SK-N-SH (cell line): ENCODE measurements at regions not wholly inside any gene's neighbourhood (a gene's known extent, or its start where the extent isn't known, plus 50 kb on each side); places are given as distances from the start of the nearest gene placed in this dataset.

Experiments used
- CTCF ChIA-PET: fragments of 300-600, 350-600 bp; formaldehyde crosslinking; extraction: SDS; loops from one replicate; lab custom pipeline; 2021; lab: Yijun Ruan, JAX
- POLR2A ChIA-PET: fragments of 350-600 bp; sonication (Branson Sonifier 250); formaldehyde crosslinking; extraction: SDS; loops from one replicate; lab custom pipeline; 2020; ENCODE audit warnings: antibody characterized with exemption, inconsistent platforms; lab: Yijun Ruan, JAX
- DNase-seq: peaks from one replicate; pipeline ENCODE4 v3.0.0; 2012
- H2AFZ ChIP-seq: fragments of 200-600 bp; sonication (generic); 2 replicates; pipeline ENCODE4 v1.8.1; 2016; ENCODE audit warnings: antibody characterized with exemption, mild to moderate bottlenecking, low read depth
- H3F3A ChIP-seq: fragments of 200-600 bp; sonication (generic); replicated peaks from 2 replicates; pipeline ENCODE3; 2016; ENCODE audit warnings: antibody characterized with exemption, mild to moderate bottlenecking; ENCODE audit not compliant: insufficient read depth
- H3K27ac ChIP-seq, 2 experiments: fragments of 200-500 bp in 1 of 2; fragments of 200-600 bp in 1 of 2; sonication (Bioruptor generic) in 1 of 2; sonication (generic), shearing (Covaris generic) in 1 of 2; 2 replicates each; pipeline versions ENCODE4 v1.5.1 to v1.6.1; 2014 to 2016; ENCODE audit warnings: low read depth in 2 of 2, inconsistent platforms in 1 of 2, low read length in 1 of 2, mild to moderate bottlenecking in 1 of 2, mixed read lengths in 1 of 2
- H3K27me3 ChIP-seq: fragments of 200-600 bp; sonication (generic), shearing (Covaris generic); 2 replicates; pipeline ENCODE4 v1.6.1; 2016; ENCODE audit warnings: mixed run types; ENCODE audit not compliant: insufficient read depth
- H3K36me3 ChIP-seq, 2 experiments: fragments of 200-500 bp in 1 of 2; fragments of 200-600 bp in 1 of 2; sonication (Bioruptor generic) in 1 of 2; sonication (generic) in 1 of 2; replicated peaks in 1 of 2; 2 replicates each; pipeline versions ENCODE3 to v1.5.1; 2014 to 2016; ENCODE audit warnings: low read length in 1 of 2, mild to moderate bottlenecking in 1 of 2; ENCODE audit not compliant: insufficient read depth in 2 of 2, control insufficient read depth in 1 of 2
- H3K4me1 ChIP-seq, 2 experiments: fragments of 200-500 bp in 1 of 2; fragments of 200-600 bp in 1 of 2; sonication (Bioruptor generic) in 1 of 2; sonication (generic), shearing (Covaris generic) in 1 of 2; 2 replicates each; pipeline versions ENCODE4 v1.5.1 to v1.6.1; 2014 to 2016; ENCODE audit warnings: low read depth in 1 of 2, low read length in 1 of 2, mixed run types in 1 of 2; ENCODE audit not compliant: insufficient read depth in 2 of 2, control insufficient read depth in 1 of 2
- H3K4me2 ChIP-seq: fragments of 200-600 bp; sonication (generic), shearing (Covaris generic); 2 replicates; pipeline ENCODE4 v1.6.1; 2017; ENCODE audit warnings: mixed run types
- H3K4me3 ChIP-seq, 2 experiments: fragments of 200-500 bp in 1 of 2; fragments of 200-600 bp in 1 of 2; sonication (Bioruptor generic) in 1 of 2; sonication (generic), shearing (Covaris generic) in 1 of 2; 2 replicates each; pipeline versions ENCODE4 v1.5.1 to v1.8.1; 2014 to 2016; ENCODE audit warnings: low read depth in 2 of 2, inconsistent platforms in 1 of 2, low read length in 1 of 2, mild to moderate bottlenecking in 1 of 2, mixed read lengths in 1 of 2, moderate library complexity in 1 of 2
- H3K79me2 ChIP-seq: fragments of 200-600 bp; sonication (generic); 2 replicates; pipeline ENCODE4 v1.8.1; 2017; ENCODE audit warnings: mild to moderate bottlenecking; ENCODE audit not compliant: insufficient read depth
- H3K9ac ChIP-seq: fragments of 200-600 bp; sonication (generic); 2 replicates; pipeline ENCODE4 v1.6.1; 2017; ENCODE audit warnings: mixed run types
- H3K9me2 ChIP-seq: fragments of 200-600 bp; sonication (generic); 2 replicates; pipeline ENCODE4 v1.6.1; 2017; ENCODE audit warnings: mixed run types
- H3K9me3 ChIP-seq: fragments of 200-600 bp; sonication (generic); 2 replicates; pipeline ENCODE4 v1.6.1; 2017; ENCODE audit warnings: mixed run types, mild to moderate bottlenecking, moderate library complexity
- H4K20me1 ChIP-seq: fragments of 200-600 bp; sonication (generic); 2 replicates; pipeline ENCODE4 v1.6.1; 2017; ENCODE audit warnings: mild to moderate bottlenecking, mixed run types; ENCODE audit not compliant: insufficient read depth
- CHD2 ChIP-seq: fragments of 150-350 bp; IDR thresholded peaks from 2 replicates; pipeline ENCODE4 v1.6.1; 2018; ENCODE audit warnings: low read length; ENCODE audit not compliant: partially characterized antibody
- FOXJ3 ChIP-seq: sonication (generic); formaldehyde crosslinking; IDR thresholded peaks from 2 replicates; pipeline ENCODE4 v1.5.1; 2020; ENCODE audit warnings: mild to moderate bottlenecking, missing genetic modification reagents
- GATA2 ChIP-seq: sonication (generic); formaldehyde crosslinking; IDR thresholded peaks from 2 replicates; pipeline ENCODE4 v1.5.0; 2020; ENCODE audit warnings: mild to moderate bottlenecking, missing genetic modification reagents
- IRF3 ChIP-seq: fragments of 150-350 bp; IDR thresholded peaks from 2 replicates; pipeline ENCODE4 v1.6.1; 2016; ENCODE audit warnings: mild to moderate bottlenecking, low read depth, low read length
- MEF2A ChIP-seq: IDR thresholded peaks from 2 replicates; pipeline ENCODE4 v1.4.0; 2012; ENCODE audit warnings: low read depth, borderline replicate concordance
- MXI1 ChIP-seq: IDR thresholded peaks from 2 replicates; pipeline ENCODE4 v1.6.1; 2012; ENCODE audit warnings: mild to moderate bottlenecking, low read depth, low read length, improper control_type of control experiment
- NRF1 ChIP-seq: IDR thresholded peaks from 2 replicates; pipeline ENCODE4 v1.6.1; 2012; ENCODE audit warnings: low read depth, mild to moderate bottlenecking, low read length
- RAD21 ChIP-seq: IDR thresholded peaks from 2 replicates; pipeline ENCODE4 v1.6.1; 2012; ENCODE audit warnings: mild to moderate bottlenecking, low read length
- REST ChIP-seq: IDR thresholded peaks from 2 replicates; pipeline ENCODE4 v1.6.1; 2012; ENCODE audit warnings: mild to moderate bottlenecking, low read depth, low read length, moderate library complexity
- RXRA ChIP-seq: IDR thresholded peaks from 2 replicates; pipeline ENCODE4 v1.4.0; 2012; ENCODE audit warnings: low read depth, mild to moderate bottlenecking, borderline replicate concordance
- SIN3A ChIP-seq: IDR thresholded peaks from 2 replicates; pipeline ENCODE4 v1.6.1; 2012; ENCODE audit warnings: low read depth, mild to moderate bottlenecking, low read length, moderate library complexity, borderline replicate concordance
- SMC3 ChIP-seq: IDR thresholded peaks from 2 replicates; pipeline ENCODE4 v1.6.1; 2012; ENCODE audit warnings: low read depth, low read length, improper control_type of control experiment
- TAF1 ChIP-seq: IDR thresholded peaks from 2 replicates; pipeline ENCODE4 v1.6.1; 2012; ENCODE audit warnings: low read depth, mild to moderate bottlenecking, low read length, moderate library complexity, borderline replicate concordance
- TCF12 ChIP-seq: IDR thresholded peaks from 2 replicates; pipeline ENCODE4 v1.4.0; 2012
- TEAD4 ChIP-seq: IDR thresholded peaks from 2 replicates; pipeline ENCODE4 v1.4.0; 2012; ENCODE audit warnings: mild to moderate bottlenecking, borderline replicate concordance; ENCODE audit not compliant: insufficient read depth
- USF2 ChIP-seq: fragments of 150-350 bp; IDR thresholded peaks from 2 replicates; pipeline ENCODE4 v1.6.1; 2017; ENCODE audit warnings: antibody characterized with exemption, low read length, low read depth, borderline replicate concordance
- YY1 ChIP-seq: IDR thresholded peaks from 2 replicates; pipeline ENCODE4 v1.4.0; 2012; ENCODE audit warnings: low read depth, mild to moderate bottlenecking
- WGBS: methylation state at CpG from one replicate; pipeline ENCODE4 v1.1.6; 2017; ENCODE audit warnings: low lambda C conversion rate; 5-methylcytosine and 5-hydroxymethylcytosine counted together
- TF ChIP-seq, protein P1 (sequence below): fragments of 200-600 bp; sonication (generic); IDR thresholded peaks from 2 replicates; pipeline ENCODE4 v1.6.1; 2017; ENCODE audit warnings: antibody characterized with exemption, mild to moderate bottlenecking, moderate library complexity

GRCh38 chr17:34075076-34075475 lies 180.0 kb upstream of the CCL2 start:
- CTCF ChIA-PET = interaction anchor here (1.3 to 2.2 kb wide), 3 partner anchors 69 to 286 kb away, joined by 5 to 6 read pairs (median 6); no protein-coding TSS in a partner anchor
- Histone ChIP-seq H3K27me3 (no peaks in the 10 kb centered on the region), H3K36me3 (no peaks in the 10 kb centered on the region), H3K4me3 (no peak overlapping the region), H3K9me3 (no peaks in the 10 kb centered on the region), H3F3A (no peaks in the 10 kb centered on the region), H2AFZ (no peak overlapping the region), H3K27ac (no peak overlapping the region), H4K20me1 (no peaks in the 10 kb centered on the region), H3K9ac (no peak overlapping the region), H3K4me1 (peaks cover 0 to 7% of the 10 kb centered on the region in 2 experiments; a peak in 1 of 4 replicates), H3K79me2 (no peaks in the 10 kb centered on the region), H3K4me2 (no peak overlapping the region), H3K9me2 (no peaks in the 10 kb centered on the region)
- TF ChIP-seq GATA2 (CRISPR knock-in tag) (no peak), TEAD4 (no peak), MEF2A (no peak), SIN3A (no peak), REST (no peak), IRF3 (no peak), TAF1 (no peak), FOXJ3 (CRISPR knock-in tag) (no peak), NRF1 (no peak), CHD2 (no peak), USF2 (no peak), TCF12 (no peak), RXRA (no peak), MXI1 (no peak), YY1 (no peak), RAD21 (no peak), SMC3 (no peak)
- TF ChIP-seq, protein P1, sequence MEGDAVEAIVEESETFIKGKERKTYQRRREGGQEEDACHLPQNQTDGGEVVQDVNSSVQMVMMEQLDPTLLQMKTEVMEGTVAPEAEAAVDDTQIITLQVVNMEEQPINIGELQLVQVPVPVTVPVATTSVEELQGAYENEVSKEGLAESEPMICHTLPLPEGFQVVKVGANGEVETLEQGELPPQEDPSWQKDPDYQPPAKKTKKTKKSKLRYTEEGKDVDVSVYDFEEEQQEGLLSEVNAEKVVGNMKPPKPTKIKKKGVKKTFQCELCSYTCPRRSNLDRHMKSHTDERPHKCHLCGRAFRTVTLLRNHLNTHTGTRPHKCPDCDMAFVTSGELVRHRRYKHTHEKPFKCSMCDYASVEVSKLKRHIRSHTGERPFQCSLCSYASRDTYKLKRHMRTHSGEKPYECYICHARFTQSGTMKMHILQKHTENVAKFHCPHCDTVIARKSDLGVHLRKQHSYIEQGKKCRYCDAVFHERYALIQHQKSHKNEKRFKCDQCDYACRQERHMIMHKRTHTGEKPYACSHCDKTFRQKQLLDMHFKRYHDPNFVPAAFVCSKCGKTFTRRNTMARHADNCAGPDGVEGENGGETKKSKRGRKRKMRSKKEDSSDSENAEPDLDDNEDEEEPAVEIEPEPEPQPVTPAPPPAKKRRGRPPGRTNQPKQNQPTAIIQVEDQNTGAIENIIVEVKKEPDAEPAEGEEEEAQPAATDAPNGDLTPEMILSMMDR = no peak
- no peak for DNase-seq
- POLR2A ChIA-PET = no interaction called here
- WGBS = 47% methylated on average over 5 of the region's 5 CpGs
